HK-2 (cell line): ENCODE measurements at regions not wholly inside any gene's neighbourhood (a gene's known extent, or its start where the extent isn't known, plus 50 kb on each side); places are given as distances from the start of the nearest gene placed in this dataset.

Experiments
- DNase-seq: peaks from one replicate; pipeline ENCODE4 v3.0.0-alpha.2; 2018; ENCODE audit not compliant: unreplicated experiment

DNA sequence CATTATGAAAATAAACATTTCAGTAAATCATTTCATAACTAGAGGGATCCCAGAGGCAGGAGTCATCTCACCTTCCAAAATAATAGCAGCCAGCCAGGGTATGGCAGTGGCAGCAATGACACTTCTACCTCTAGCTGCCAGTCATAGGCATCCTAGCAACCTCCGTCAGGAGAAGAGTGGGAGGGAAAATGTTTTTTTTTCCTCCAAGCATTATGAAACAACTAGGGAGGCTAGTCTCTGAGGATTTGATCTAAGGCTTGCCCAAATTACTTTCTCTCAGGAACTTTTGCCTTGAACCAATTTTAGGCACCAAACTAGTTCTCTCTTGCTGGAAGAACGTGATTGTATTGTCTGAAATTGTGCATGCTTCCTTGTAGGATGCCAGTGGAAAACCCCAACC lies 208.7 kb upstream of the PREP start:
- no peak for DNase-seq

DNA sequence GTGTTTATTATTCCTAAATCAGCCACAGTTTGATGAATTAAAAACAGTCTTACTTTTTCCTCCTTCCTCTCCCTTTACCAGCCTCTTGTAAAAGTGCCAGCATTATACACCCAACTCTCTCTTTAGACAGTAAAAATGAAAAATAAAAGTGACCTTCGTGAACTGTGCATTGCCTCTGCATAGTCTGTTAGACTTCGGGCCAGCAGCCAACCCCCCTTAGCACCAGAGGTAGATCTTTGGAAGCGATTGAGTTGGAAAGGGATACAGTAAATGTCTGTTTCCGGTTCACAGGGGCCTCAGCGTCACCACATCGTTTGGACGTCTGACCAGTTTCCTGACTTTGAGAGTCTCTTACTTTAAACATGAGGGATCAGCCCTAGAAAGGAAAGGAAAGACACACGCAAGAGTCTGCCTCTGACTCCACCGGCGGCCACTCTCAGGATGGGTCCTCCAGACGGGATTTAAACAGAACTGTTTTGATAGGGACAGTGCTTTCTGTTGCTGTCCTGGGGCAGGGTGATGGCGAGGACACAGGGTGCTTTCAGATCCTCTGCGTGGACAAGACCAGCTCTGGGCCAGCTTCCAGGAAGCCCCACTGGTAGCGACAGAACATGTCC lies 206.6 kb upstream of the PREP start:
- peak; percentile 49 for DNase-seq

DNA sequence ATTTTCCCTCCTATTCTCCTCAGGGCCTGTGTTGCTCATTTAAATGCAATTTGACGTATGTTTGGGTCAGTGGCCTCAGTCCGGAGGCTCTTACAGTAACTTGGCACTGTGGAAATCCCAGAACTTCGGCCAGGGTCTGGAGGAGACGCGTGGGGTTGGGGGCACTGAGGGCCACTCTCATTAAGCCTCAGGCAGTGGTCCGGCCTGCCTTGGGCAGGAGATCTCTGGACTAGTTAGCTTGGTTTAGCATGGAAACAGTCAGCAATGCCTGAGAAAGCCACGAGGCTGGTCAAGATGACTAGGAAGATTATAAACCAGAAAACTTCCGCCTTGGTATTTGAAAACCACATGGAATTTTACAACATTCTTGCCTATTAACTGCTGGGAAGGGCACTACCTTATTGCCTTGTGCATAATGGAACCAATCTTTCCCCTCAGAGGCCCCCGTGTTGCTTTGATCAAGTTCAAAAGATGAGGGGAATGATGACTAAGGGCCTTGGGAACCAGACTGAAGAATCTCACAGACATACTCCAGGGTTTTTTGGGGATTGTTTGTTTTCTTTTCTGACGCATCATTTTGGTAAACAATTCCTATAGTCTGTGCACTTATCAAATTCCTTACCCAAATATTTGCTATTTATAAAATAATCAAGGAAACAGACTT lies 206.0 kb upstream of the PREP start:
- DNase-seq, result peak; percentile 68

DNA sequence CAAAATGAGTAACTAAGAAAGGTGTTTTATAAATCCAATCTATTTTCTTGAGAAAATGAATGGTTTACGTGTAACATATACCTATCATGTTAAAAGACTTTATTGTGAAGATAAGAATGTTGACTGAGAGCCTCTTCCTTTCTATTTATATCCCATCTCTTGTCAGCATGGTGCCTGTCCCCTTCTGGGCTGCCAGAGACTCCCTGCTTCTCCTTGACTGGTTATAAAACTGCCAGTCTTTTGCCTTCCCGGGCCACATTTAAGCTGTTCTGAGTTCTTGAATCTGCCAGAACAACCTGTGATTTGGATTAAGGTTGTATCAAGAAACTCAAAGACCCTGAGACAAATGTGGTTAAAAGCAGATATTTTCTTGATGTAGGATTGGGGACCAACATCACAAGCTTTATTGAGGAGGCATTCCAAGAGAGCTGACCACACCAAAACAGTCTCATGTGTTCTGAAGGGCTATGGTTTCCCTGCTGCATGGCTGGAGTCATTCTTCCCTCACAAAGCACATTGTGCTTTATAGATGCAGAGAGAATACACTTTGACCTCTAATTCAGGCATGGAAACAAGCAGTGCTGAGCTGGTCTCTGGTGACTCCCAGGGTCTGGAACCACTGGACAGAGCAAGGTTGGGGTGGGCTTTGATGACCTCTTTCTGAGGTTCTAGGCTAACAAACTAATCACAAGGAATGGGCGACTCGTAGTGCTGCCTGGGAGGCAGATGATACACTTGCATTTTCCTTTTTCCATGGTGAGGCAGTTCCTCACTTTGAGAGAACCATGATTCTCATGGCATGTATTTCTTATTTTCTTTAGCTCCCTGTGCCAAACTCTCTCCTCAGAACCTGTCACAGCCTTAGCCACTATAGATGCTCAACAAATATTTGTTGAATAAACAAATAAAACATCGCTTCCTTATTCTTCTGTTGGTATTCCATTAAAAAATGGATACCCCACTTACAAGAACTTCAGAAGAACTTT lies 205.0 kb upstream of the PREP start:
- no peak for DNase-seq

- peak; percentile 35 for DNase-seq
Measured at GRCh38 chr6:105606831-105607463, 204.1 kb upstream of the PREP start.

GRCh38 chr6:105604587-105604884 lies 201.7 kb upstream of the PREP start:
- no peak for DNase-seq

- DNase-seq, result no peak
Measured at GRCh38 chr6:105603788-105604586, 201.1 kb upstream of the PREP start.

GRCh38 chr6:105601541-105602236 lies 198.8 kb upstream of the PREP start:
- no peak for DNase-seq

- DNase-seq, result no peak
Measured at GRCh38 chr6:105600336-105601260, 197.7 kb upstream of the PREP start.

GRCh38 chr6:105598264-105598663 lies 195.4 kb upstream of the PREP start:
- no peak for DNase-seq

- DNase-seq, result peak; percentile 29
Measured at GRCh38 chr6:105596284-105596755, 193.4 kb upstream of the PREP start.

GRCh38 chr6:105595829-105596228 lies 192.9 kb upstream of the PREP start:
- DNase-seq, result no peak

GRCh38 chr6:105594821-105595220 lies 191.9 kb upstream of the PREP start:
- DNase-seq, result no peak

DNA sequence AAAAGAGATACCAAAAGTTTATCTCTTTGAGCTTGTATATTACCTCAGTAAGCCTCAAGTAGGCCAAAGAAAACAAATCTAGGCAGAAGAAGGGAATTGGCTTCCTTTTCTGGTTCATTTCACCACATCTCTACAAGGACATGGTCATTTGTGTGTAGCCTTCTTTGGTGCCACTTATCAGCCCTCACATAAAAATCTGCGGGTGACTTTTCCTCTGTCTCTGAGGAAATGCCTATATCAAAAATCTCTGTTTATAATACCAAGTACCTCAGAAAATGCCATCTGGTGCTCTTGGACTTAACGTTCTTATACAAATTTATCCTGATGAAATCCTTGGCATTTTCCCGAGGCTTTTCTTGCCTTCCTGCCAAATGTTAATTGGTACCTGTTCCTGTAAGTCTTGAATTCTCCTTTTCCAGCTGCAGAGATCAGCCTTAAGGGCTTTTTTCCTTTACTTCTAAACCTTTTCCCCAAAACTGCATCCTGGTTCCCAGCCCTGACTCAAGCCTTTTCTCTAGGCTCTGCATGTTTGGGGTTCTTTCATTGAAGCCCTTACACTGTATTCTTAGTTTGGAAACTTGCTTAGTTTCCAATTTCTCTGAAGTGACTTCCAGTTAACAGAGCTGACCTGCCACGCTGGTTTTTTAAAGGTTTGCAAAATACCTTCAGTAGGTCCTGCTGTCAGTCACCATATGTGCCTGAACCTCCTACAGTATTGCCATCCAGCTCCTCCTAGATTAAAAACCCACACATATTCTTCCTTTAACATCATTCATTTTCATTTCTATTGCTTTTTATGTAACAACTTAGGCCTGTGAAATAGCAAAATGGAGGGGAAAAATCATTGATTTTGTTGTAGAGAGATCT lies 191.2 kb upstream of the PREP start:
- DNase-seq, result no peak

- DNase-seq, result no peak
Measured at GRCh38 chr6:105593056-105593690, 190.3 kb upstream of the PREP start.

DNA sequence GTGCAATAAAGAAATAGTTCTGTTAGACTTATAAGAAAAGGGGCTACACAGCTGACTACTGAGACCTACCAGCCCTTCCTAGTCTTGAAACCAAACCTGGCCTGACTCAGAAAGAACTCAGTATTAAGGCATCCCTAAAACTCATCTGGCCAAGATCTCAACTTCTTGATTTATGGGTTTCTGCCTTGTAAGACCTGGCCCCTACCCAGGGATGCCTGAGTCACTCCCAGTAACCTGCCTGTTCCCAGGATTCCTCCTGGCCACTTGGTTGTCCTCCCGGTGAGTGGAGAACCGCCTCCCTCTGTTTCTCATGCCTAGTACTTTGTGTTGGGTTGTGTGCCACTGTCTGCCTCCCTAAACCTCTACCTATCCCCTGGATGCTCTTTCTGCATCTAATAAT lies 189.4 kb upstream of the PREP start:
- DNase-seq, result peak; percentile 66

- no peak for DNase-seq
Measured at GRCh38 chr6:105591053-105591452, 188.2 kb upstream of the PREP start.

DNA sequence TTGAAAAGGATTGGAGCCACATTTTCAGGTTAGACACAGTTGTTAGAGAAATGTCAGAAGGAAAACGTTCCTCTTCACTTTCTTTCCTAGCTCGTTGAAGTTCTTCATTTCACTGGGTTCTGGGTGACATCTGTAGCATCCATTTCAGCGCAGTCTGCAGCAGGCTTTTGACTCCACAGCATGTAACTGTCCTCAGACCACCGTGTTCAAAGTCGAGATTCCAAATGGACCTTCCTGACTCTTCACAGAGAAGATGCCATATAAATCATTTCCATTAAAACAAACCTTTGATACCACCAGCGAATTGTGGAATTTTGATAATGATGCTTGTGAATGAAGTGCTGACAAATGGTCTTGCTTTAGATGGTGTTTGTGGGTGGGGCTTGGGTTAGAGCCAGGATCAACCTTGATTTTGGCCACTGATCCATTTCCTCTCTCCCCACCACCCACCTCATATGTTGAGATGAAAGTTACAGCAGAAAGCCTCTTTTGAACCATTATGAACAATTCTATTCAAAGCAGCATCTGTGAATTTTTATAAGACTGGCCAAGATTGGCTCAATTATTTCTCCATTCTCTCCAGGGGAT lies 185.3 kb upstream of the PREP start:
- DNase-seq, result no peak
